SK-N-MC (cell line): ENCODE measurements at regions not wholly inside any gene's neighbourhood (a gene's known extent, or its start where the extent isn't known, plus 50 kb on each side); places are given as distances from the start of the nearest gene placed in this dataset.

ENCODE experiments used
- EZH2 ChIP-seq: fragments of 200-600 bp; sonication (generic); IDR thresholded peaks from one replicate; pipeline ENCODE4 v1.6.1; 2017; ENCODE audit warnings: antibody characterized with exemption
- POLR2AphosphoS5 ChIP-seq: IDR thresholded peaks from 2 replicates; pipeline ENCODE4 v1.6.1; 2012; ENCODE audit warnings: mild to moderate bottlenecking, low read depth, low read length, borderline replicate concordance

GRCh38 chr3:145785668-145786067, 375.3 kb downstream of the PLOD2 start:
- TF ChIP-seq POLR2AphosphoS5 (no peak), EZH2 (no peak)
